ENCODE measurements at regions not wholly inside any gene's neighbourhood (a gene's known extent, or its start where the extent isn't known, plus 50 kb on each side); places are given as distances from the start of the nearest gene placed in this dataset.
"Not testable (repeated sequence)": the region's sequence is repeated elsewhere in the genome, so short reads cannot be mapped to it uniquely, and the experiment has no call there.

GRCh38 chr6:6924708-6925107, 183.1 kb upstream of the RREB1 start:
- no peak for DNase-seq

DNA sequence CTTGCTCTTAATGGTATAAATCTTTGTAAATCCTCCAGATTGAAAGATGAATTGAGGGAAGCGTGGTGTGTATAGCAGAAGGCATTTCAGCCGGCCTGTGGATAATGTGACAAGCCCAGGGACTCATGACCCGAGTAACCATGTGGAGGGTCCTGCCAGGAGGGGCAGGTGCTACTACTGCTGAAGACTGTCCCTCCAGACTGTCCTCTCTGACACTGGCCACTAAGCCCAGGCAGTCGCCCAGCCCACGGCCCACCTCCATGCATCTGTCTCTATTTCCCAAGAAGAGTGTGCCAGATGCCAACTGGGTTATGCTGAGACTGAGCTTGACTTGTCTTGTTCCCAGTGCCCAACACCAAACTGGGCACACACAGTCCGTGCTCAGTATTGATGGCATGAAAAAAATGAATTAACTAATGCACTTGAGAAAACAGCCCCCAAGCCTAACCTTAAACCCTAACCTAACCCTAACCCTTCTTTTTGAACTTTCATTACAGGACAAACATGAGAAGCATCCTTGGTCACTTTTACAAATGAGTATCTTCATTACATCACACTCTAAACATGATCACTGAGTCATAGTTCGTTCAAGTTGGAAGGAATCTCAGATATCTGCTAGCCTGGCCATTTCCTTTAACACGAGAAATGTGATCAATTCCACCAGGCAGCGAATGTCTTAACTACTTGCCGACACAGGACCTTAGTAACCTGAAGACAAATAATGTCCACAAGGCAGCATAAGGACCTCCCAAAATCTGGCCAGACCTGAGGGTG, 182.2 kb upstream of the RREB1 start:
- DNase-seq, result no peak

- DNase-seq, result no peak
Measured at GRCh38 chr6:6926856-6927255, 180.9 kb upstream of the RREB1 start.

DNA sequence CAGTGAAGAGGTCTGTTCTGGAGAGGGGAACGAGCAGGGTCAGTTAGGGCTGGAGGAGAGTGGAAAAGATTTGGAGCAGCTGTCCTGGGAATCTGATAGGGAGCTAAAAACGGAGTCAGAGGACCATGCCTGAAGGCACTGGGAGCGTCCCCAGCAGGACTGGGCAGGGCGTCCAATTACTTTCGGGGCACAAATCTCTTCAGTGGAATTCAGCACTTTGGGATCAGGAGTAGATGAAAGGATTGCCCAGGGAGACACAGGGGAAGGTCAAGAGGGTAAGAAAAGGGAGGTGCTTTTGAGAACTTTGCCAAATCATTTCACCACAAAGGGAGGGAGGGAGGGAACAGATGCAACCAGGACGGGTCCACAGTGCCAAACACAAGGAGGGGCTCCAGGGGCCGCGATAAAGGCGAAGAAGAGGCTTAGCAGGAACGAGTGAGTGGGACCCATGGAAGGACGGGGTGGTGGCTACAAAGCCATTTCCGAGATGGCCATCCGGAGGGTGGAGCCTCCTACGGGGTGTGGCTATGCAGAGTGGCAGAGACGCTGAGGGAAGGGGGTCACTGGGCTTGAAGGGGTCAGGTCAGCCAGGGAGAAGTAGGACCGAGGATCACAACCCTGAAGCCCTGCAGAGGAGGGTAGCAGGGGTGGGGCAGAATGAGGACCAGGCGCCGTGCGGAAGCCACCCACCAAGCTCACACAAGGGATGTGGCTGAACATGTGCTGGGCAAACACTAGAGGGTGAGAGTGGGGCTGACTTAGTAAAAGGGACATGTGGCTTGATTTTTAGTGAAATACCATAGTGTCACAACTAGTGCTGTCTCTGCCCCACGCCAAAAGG, 180.0 kb upstream of the RREB1 start:
- no peak for DNase-seq

DNA sequence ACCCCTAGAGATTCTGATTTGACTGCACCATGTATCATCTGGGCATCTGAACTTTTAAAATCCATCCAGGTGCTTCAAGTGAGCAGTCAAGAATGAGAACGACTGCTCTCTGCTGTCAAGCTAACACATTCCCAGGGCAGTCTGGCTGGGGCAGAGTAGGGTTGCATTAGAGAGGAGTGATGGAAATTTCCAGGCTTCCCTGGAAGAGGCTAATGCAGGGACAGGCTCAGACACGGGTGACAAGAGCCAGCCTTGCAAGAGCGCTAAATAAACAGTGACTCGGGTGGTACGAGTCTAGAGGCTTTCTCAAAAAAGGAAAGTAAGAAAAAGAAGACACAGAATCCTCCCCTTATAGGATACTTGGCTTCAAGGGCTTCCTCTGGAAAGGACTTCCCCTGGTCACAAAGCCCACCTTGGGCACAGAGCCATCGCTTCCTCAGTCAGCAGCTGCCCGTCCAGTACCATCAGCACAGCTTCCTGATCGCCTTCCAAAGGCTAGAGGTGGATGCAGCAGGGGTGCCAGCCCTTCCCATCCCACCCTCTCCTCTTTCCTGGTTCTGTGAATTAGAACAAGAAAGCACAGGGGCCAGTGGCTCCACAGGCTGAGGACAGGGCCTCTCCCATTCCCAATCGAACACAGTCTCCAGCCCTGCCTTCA, 177.4 kb upstream of the RREB1 start:
- DNase-seq, result no peak

DNA sequence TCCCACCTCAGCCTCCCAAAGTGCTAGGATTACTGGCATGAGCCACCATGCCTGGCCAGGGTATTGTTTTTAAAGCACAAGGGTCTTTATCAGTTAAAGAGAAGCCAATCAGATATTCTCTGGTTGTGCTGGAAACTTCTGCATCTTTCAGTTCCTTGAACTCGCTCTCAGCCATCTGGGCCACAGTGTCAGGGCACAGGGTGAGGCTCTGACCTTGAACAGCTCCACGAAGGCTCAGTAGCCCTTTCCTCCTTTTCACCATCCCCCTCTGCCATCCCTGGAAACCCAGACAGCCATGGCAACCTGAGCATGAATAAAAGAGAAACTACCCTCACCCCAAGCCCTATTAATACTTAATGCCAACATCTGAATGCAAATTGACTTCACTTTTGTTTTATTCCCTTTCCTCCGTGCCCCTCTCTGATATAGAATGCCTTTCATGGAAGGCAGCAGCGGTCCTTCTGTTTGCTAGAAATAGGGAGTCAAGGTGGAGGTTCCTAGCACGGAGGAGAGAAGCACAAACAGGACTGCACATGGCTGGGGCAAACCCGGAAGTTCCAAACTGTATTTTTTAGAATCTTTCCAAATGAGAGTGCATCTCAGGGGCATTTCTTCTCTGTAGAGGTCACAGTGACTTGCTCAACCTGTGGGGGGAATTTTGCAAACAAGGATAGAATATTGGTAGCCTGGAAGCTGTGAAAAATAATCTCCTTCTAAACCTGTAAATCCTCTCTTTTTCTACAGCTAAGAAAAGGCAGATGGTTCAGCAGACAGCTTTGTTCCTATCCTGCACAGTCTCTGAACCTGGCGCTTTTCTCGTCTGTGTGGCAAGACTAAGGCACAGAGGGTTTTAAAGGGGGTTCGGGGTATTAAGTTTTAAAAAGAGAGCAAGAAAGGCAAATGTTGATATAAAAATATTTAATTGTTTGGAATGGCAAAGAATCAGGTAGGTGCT, 176.4 kb upstream of the RREB1 start:
- no peak for DNase-seq

DNA sequence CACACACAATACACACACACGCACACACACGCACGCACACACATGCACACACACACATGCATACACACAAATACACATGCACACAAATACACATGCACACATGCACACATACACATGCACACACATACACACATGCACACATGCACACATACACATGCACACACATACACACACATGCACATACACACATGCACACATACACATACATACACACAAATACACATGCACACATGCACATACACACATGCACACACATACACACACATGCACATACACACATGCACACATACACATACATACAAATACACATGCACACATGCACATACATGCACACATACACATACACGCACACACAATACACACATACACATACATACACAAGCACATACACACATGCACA, 175.4 kb upstream of the RREB1 start:
- no peak for DNase-seq

- DNase-seq, result no peak
Measured at GRCh38 chr6:6932968-6933367, 174.8 kb upstream of the RREB1 start.

GRCh38 chr6:6940031-6941025, 167.4 kb upstream of the RREB1 start:
- DNase-seq, result no peak

DNA sequence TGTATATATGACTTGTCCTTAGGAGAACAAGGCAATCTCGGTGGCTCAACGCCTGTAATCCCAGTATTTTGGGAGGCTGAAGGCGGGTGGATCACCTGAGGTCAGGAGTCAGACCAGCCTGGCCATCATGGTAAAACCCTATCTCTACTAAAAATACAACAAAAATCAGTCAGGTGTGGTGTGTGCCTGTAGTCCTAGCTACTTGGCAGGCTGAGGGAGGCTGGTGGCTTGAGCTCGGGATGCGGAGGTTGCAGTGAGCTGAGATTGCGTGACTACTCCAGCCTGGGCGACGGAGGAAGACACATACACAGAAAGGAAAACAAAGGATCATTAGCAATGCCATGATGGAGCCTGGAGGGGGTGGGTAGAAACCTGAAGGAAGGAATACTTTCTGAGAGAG, 166.6 kb upstream of the RREB1 start:
- no peak for DNase-seq

DNA sequence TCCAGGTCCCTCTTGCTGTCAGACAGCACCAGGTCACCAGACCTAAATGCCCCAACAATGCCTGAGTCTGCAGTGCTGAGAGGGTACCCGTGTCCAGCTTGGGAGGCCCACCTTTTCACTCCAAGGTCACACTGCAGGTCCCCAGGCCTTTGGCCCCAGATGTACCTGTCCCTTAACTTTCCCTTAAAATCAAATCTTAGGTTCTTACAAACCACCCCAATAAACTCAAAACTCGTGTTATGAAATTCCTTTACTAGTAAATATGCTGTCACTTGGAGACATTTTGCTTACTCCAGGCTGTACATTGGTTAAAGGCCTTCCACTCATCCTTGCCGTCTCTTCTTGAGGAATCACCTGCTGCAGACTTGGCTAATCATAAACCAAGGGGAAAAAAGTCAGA, 165.7 kb upstream of the RREB1 start:
- DNase-seq, result no peak

DNA sequence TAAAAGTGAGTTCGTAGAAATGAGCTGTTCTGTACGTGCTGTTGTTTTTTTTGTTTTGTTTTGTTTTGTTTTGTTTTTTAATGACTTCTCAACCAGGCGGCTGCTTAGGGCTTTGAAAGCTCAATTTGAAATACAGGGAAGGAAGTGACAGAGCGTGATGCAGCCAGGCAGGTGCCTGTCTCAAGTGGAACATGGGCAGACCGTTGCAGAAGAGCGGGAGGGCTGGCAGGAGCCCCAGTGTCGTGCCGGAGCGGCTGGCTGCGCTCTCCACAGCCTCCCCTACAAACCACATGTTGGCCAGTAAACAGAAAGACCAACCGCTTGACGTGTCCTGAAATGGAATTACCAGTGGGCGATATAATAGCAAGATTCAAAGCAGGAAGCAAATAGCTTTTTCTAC, 164.9 kb upstream of the RREB1 start:
- peak; percentile 4 for DNase-seq

DNA sequence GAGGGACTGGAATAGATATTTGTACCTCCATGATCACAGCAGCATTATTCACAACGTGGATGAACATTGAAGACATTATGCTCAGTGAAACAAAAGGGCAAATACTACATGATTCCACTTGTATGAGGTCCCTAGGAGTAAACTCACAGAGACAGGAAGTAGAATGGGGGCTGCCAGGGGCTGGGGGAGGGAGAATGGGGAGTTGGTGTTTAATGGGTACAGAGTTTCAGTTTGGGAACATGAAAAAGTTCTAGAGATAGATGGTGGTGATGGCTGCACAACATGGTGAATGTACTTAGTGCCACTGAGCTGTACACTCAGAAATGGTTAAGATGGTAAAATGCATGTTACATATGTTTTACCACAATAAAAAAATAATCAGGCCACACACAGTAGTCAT, 164.3 kb upstream of the RREB1 start:
- DNase-seq, result no peak

DNA sequence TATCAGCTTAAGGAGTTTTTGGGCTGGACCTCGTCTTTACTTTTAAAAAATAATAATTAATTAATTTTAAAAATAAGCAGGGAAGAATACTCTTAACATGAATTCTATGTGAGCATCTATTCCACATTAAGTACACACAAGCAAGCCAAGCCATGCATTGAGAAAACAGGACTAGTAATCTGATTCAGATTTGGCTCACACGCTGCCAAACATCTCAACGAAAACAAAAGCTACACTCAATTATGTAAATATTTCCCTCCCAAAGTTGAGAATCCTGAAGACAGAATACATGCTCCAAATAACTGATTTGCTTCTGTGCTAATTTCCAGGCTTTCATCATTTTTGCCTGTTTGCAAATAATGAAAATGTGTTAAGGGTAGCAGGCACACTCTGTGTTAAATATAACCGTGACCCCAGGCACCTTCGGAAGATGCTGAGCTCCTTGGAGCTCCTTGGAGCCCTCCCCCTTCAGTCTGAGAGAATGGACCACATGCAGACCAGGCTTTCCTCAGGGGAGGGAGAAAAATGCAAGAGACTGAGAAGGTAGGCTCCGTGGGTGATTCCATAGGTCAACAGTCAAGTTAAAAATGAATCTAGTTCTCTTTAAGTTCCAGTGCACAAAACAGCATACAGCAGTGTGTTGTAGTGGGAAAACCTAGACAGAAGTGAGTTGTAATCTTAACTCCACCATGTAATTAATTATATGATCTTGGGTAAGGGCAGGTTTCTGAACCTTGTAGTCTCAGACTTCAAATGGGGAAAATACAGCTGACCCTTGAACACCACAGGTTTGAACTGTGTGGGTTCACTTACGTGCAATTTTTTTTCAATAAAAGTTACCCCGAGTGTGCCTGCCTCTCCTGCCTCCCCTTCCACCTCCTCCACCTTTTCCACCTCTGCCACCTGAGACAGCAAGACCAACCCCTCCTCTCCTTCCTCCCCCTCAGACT, 161.3 kb upstream of the RREB1 start:
- no peak for DNase-seq

DNA sequence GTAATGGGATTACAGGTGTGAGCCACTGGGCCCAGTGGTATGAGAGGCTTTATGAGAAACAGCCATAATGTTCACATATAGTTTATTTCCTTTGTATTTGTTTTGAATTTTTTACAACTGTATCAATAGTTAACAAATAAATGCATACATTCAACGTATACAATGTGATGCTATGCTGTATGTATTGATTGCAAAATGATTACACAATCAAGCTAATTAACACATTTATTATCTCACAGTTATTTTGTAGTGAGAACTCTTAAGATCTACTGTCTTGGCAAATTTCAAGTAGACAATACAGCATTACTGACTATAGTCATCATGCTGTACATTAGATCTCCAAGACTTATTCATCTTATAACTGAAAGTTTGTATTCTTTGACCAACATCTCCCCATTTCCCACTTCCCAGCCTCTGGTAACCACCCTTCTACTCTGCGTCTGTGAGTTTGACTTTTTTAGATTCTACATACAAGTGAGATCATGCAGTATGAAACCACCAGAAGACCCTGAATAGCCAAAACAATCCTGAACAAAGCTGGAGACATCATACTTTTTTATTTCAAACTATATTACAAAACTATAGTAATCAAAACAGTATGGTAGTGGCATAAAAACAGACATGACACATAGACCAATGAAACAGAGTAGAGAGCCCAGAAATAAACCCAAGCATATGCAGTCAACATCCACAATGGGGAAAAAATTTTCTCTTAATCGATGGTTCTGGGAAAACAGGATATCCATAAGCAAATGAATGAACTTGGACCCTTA, 157.2 kb upstream of the RREB1 start:
- DNase-seq, result no peak

DNA sequence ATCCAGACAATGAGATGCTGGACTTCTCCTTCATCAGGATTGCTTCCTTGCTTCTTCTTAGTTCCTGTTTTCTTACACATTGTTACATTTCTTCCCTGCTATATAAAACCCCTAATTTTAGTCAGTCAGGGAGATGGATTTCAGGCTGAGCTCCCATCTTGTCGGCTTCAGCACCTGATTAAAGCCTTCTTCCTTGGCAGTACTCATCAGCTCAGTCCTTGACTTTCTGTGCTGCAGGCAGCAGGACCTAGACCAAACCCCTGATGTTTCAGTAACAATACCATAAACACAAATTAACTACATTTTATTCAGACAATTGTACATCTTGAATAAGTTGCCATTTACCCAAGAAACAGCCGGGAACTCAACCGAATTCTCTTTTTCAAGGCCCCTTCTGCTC, 156.4 kb upstream of the RREB1 start:
- DNase-seq, result no peak

GRCh38 chr6:6952484-6952883, 155.3 kb upstream of the RREB1 start:
- DNase-seq, result no peak

DNA sequence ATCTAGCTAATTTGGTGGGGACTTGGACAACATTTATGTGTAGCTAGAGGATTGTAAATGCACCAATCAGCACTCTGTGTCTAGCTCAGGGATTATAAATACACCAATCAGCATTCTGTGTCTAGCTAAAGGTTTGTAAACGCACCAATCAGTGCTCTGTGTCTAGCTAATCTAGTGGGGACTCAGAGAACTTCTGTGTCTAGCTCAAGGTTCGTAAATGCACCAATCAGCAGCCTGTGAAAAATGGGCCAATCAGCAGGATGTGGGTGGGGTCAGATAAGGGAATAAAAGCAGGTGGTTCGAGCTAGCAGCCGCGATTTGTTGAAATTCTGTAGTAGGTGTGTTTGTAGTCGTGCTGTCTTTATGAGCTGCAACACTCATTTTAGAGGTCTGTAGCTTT, 154.8 kb upstream of the RREB1 start:
- not testable (repeated sequence) for DNase-seq

DNA sequence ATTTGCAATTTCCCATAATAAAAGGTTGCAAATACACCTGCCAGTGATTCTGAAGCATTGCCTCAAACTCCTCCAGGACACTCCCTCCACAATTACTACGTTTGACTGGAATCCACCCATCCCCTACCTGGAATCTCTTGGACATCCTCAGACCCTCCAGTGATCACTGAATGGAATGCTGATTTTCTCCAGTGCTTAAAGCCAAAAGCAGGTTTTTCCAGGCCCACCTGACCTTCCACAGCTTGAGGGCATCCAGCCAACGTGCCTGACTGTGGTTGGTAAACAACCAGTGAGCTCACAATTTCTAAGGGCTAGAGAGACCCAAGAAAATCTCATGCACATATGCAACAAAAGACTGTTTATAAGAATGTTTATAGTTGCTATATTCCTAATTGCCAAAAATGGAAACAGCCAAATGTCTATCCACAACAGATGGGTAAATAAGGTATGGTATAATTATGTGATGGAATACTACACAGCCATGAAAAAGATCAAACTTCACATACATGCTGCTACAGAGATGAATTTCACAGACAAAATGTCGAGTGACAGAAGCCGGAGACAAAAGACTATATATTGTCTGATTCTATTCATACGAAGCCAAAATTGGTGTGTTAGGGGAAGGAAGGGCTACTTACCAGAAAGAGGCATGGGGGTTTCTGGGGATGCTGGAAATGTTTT, 147.1 kb upstream of the RREB1 start:
- DNase-seq, result no peak

Data from CD4-positive, alpha-beta T cell treated with Interleukin-6 for 4 hours (primary cell).